Neural crest cell (in vitro differentiated cells): ENCODE measurements at regions not wholly inside any gene's neighbourhood (a gene's known extent, or its start where the extent isn't known, plus 50 kb on each side); places are given as distances from the start of the nearest gene placed in this dataset.

Source experiments
- DNase-seq: peaks from one replicate; pipeline ENCODE4 v3.0.0; 2021; ENCODE audit warnings: low read depth, mixed read lengths, low spot score
- H3K27ac Mint-ChIP-seq: one replicate; pipeline ENCODE4 v1.8.0; 2021; ENCODE audit warnings: mild to moderate bottlenecking, mixed read lengths; ENCODE audit not compliant: unreplicated experiment
- H3K27me3 Mint-ChIP-seq: 2 replicates; pipeline ENCODE4 v1.8.0; 2021; ENCODE audit warnings: low read depth, mild to moderate bottlenecking, mixed read lengths
- H3K36me3 Mint-ChIP-seq: 2 replicates; pipeline ENCODE4 v1.8.0; 2021; ENCODE audit warnings: low read depth, mild to moderate bottlenecking, mixed read lengths
- H3K4me1 Mint-ChIP-seq: 2 replicates; pipeline ENCODE4 v1.8.0; 2021; ENCODE audit warnings: mixed read lengths
- H3K4me3 Mint-ChIP-seq: one replicate; pipeline ENCODE4 v1.8.0; 2021; ENCODE audit warnings: mild to moderate bottlenecking, mixed read lengths
- H3K9me3 Mint-ChIP-seq: 2 replicates; pipeline ENCODE4 v1.8.0; 2021; ENCODE audit warnings: mixed read lengths
- CTCF ChIP-seq: fragments of 200-600 bp; sonication (generic); conservative IDR thresholded peaks from 2 replicates; pipeline ENCODE4 v1.5.0; 2021; ENCODE audit warnings: antibody characterized with exemption, mild to moderate bottlenecking

- TF ChIP-seq CTCF, result no peak
- H3K36me3 Mint-ChIP-seq, result no peaks in the 10 kb centered on the region
- no peak overlapping the region for H3K4me3 Mint-ChIP-seq
- no peaks in the 10 kb centered on the region for H3K27me3 Mint-ChIP-seq
- DNase-seq, result no peak
- H3K9me3 Mint-ChIP-seq, result no peaks in the 10 kb centered on the region
- no peak overlapping the region for H3K27ac Mint-ChIP-seq
- peaks cover 4% of the 10 kb centered on the region for H3K4me1 Mint-ChIP-seq
Measured at GRCh38 chr16:55088098-55088497, 157.4 kb downstream of the IRX5 start.

GRCh38 chr16:55089600-55089999 is 158.9 kb downstream of the IRX5 start:
- no peak for DNase-seq
- no peaks in the 10 kb centered on the region for H3K36me3 Mint-ChIP-seq
- no peaks in the 10 kb centered on the region for H3K27me3 Mint-ChIP-seq
- H3K9me3 Mint-ChIP-seq, result no peaks in the 10 kb centered on the region
- H3K27ac Mint-ChIP-seq, result no peak overlapping the region
- peaks cover 4% of the 10 kb centered on the region for H3K4me1 Mint-ChIP-seq
- no peak overlapping the region for H3K4me3 Mint-ChIP-seq
- TF ChIP-seq CTCF, result no peak

- no peaks in the 10 kb centered on the region for H3K9me3 Mint-ChIP-seq
- H3K4me1 Mint-ChIP-seq, result peaks cover 4% of the 10 kb centered on the region
- no peak overlapping the region for H3K27ac Mint-ChIP-seq
- H3K27me3 Mint-ChIP-seq, result no peaks in the 10 kb centered on the region
- DNase-seq, result no peak
- H3K36me3 Mint-ChIP-seq, result no peaks in the 10 kb centered on the region
- H3K4me3 Mint-ChIP-seq, result no peak overlapping the region
- no peak for TF ChIP-seq CTCF
Measured at GRCh38 chr16:55091213-55091870, 160.7 kb downstream of the IRX5 start.

GRCh38 chr16:55091871-55092230 is 161.2 kb downstream of the IRX5 start:
- H3K27ac Mint-ChIP-seq, result no peak overlapping the region
- no peak overlapping the region for H3K4me3 Mint-ChIP-seq
- DNase-seq, result no peak
- no peak for TF ChIP-seq CTCF
- peaks cover 1% of the 10 kb centered on the region for H3K4me1 Mint-ChIP-seq
- H3K9me3 Mint-ChIP-seq, result no peaks in the 10 kb centered on the region
- no peaks in the 10 kb centered on the region for H3K27me3 Mint-ChIP-seq
- H3K36me3 Mint-ChIP-seq, result no peaks in the 10 kb centered on the region

- Mint-ChIP-seq H3K4me1 (no peaks in the 10 kb centered on the region), H3K27ac (no peak overlapping the region), H3K36me3 (no peaks in the 10 kb centered on the region), H3K9me3 (no peaks in the 10 kb centered on the region), H3K4me3 (no peak overlapping the region), H3K27me3 (peaks cover 6% of the 10 kb centered on the region)
- no peak for TF ChIP-seq CTCF
- DNase-seq, result no peak
Measured at GRCh38 chr16:55100100-55100499, 169.4 kb downstream of the IRX5 start.
